GM21390 (cell line): ENCODE measurements at regions not wholly inside any gene's neighbourhood (a gene's known extent, or its start where the extent isn't known, plus 50 kb on each side); places are given as distances from the start of the nearest gene placed in this dataset.

Experiments
- ATAC-seq: cut with Tn5 transposase; IDR thresholded peaks from one replicate; pipeline ENCODE4 v1.9.1; 2021; ENCODE audit not compliant: unreplicated experiment

GRCh38 chr1:65741993-65742392 lies 50.7 kb upstream of the PDE4B start:
- no peak for ATAC-seq
